ENCODE measurements at regions not wholly inside any gene's neighbourhood (a gene's known extent, or its start where the extent isn't known, plus 50 kb on each side); places are given as distances from the start of the nearest gene placed in this dataset.

- TF ChIP-seq POLR2A (IDR thresholded peaks at IDR 0.05) = no peak
- TF ChIP-seq CTCF (IDR thresholded peaks at IDR 0.05) = peak in 5 of 6 experiments; percentile 28 to 64 (median 49)
- no peak for TF ChIP-seq POLR2AphosphoS5 (IDR thresholded peaks at IDR 0.05)
- TF ChIP-seq EP300 (IDR thresholded peaks at IDR 0.05) = no peak
These were observed 286.9 kb upstream of the PRKD1 start for GRCh38 chr14:30214461-30215090.

Measured in upper lobe of left lung (tissue), 4 donors.